Activated CD8-positive, alpha-beta T cell treated with anti-CD3 and anti-CD28 coated beads, Interleukin-2, amount 10 ng/mL, durations not matched to agents 7 days and 5 days (primary cell): ENCODE measurements at regions not wholly inside any gene's neighbourhood (a gene's known extent, or its start where the extent isn't known, plus 50 kb on each side); places are given as distances from the start of the nearest gene placed in this dataset.
A peak's percentile ranks its signal among the peaks of the same experiment; 100 is the strongest.
"Not testable (repeated sequence)": the region's sequence is repeated elsewhere in the genome, so short reads cannot be mapped to it uniquely, and the experiment has no call there.

Experiments used
- ATAC-seq: fragments of 150-1000 bp; cut with Tn5 transposase; one replicate; pipeline ENCODE4 v1.10.0; 2021; ENCODE audit warnings: moderate library complexity
- CTCF ChIA-PET: fragments of 350-600 bp; sonication (Branson Sonifier 250); formaldehyde crosslinking; loops from one replicate; lab custom pipeline; 2021; ENCODE audit warnings: antibody characterized with exemption; lab: Charles Lee
- POLR2A ChIA-PET: fragments of 350-600 bp; sonication (Branson Sonifier 250); formaldehyde crosslinking; loops from one replicate; lab custom pipeline; 2021; ENCODE audit warnings: antibody characterized with exemption; lab: Charles Lee
- DNase-seq: peaks from one replicate; pipeline ENCODE4 v3.0.0-alpha.2; 2020
- H3K27ac Mint-ChIP-seq: one replicate; pipeline ENCODE4 v1.8.0; 2021; ENCODE audit warnings: mild to moderate bottlenecking, mixed read lengths
- H3K27me3 Mint-ChIP-seq: one replicate; pipeline ENCODE4 v1.8.0; 2021; ENCODE audit warnings: low read depth, mixed read lengths
- H3K36me3 Mint-ChIP-seq: one replicate; pipeline ENCODE4 v1.8.0; 2021; ENCODE audit warnings: low read depth, mixed read lengths
- H3K4me1 Mint-ChIP-seq: one replicate; pipeline ENCODE4 v1.8.0; 2021; ENCODE audit warnings: low read depth, mixed read lengths
- H3K4me3 Mint-ChIP-seq: one replicate; pipeline ENCODE4 v1.8.0; 2021; ENCODE audit warnings: mild to moderate bottlenecking, mixed read lengths
- H3K9me3 Mint-ChIP-seq: one replicate; pipeline ENCODE4 v1.8.0; 2022; ENCODE audit warnings: mixed read lengths; ENCODE audit not compliant: insufficient read depth

DNA sequence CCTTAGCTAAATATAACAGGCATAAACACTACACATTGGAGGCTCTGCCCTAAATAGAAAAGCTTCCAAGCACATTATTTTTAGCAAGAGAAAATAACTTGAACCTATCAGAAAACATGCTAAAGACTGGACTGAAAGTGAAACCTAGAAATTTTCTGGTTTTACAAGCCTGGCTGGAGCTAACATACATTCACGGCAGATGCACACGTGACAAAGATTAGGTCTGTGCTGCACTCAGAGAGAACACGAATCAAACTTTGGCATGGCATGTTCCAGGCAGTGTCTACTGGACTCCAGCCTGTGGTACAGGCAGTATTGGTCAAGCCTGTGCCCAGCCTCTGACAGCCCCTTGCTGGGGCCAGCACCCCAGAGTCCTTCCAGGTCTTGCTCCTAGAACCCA is 94.1 kb upstream of the PCBD1 start:
- H3K36me3 Mint-ChIP-seq: no peaks in the 10 kb centered on the region
- ATAC-seq (peak; percentile 77), DNase-seq (peak; percentile 35)
- peak overlapping the region; percentile 17 for H3K4me3 Mint-ChIP-seq
- H3K27ac Mint-ChIP-seq: peak overlapping the region; percentile 77
- H3K4me1 Mint-ChIP-seq: peaks cover 44% of the 10 kb centered on the region
- ChIA-PET POLR2A (no interaction called here), CTCF (interaction anchor here (1.0 kb wide), 1 partner anchor 14 kb away, joined by 3 read pairs; no protein-coding TSS in a partner anchor)
- no peaks in the 10 kb centered on the region for H3K27me3 Mint-ChIP-seq
- no peaks in the 10 kb centered on the region for H3K9me3 Mint-ChIP-seq

DNA sequence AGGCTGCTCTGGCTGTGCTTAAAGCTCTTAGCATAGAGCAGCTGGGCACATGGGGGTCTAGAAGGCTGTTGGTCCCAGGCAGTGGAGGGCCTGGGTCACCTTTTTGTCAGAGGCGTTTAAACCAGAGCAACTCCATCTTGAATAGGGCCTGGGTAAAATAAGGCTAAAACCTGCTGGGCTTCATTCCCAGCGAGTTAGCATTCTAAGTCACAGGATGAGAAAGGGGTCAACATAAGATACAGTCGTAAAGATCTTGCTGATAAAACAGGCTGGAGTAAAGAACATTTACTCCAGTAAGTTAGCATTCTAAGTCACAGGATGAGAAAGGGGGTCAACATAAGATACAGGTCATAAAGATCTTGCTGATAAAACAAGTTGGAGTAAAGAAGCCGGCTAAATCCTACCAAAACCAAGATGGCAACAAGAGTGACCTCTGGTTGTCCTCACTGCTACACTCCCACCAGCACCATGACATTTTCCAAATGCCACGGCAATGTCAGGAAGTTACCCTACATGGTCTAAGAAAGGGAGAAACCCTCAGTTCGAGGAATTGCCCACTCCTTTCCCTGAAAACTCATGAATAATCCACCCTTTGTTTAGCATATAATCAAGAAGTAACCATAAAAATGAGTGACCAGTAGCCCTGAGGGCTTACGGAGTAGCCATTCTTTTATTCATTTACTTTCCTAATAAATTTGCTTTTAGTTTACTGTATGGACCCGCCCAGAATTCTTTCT is 96.8 kb upstream of the PCBD1 start:
- no peak overlapping the region for H3K4me3 Mint-ChIP-seq
- H3K4me1 Mint-ChIP-seq: peaks cover 44% of the 10 kb centered on the region
- DNase-seq (no peak), ATAC-seq (no peak)
- H3K9me3 Mint-ChIP-seq: no peaks in the 10 kb centered on the region
- no peaks in the 10 kb centered on the region for H3K36me3 Mint-ChIP-seq
- no peaks in the 10 kb centered on the region for H3K27me3 Mint-ChIP-seq
- CTCF ChIA-PET: no interaction called here
- H3K27ac Mint-ChIP-seq: peak overlapping the region; percentile 58
- POLR2A ChIA-PET: no interaction called here

DNA sequence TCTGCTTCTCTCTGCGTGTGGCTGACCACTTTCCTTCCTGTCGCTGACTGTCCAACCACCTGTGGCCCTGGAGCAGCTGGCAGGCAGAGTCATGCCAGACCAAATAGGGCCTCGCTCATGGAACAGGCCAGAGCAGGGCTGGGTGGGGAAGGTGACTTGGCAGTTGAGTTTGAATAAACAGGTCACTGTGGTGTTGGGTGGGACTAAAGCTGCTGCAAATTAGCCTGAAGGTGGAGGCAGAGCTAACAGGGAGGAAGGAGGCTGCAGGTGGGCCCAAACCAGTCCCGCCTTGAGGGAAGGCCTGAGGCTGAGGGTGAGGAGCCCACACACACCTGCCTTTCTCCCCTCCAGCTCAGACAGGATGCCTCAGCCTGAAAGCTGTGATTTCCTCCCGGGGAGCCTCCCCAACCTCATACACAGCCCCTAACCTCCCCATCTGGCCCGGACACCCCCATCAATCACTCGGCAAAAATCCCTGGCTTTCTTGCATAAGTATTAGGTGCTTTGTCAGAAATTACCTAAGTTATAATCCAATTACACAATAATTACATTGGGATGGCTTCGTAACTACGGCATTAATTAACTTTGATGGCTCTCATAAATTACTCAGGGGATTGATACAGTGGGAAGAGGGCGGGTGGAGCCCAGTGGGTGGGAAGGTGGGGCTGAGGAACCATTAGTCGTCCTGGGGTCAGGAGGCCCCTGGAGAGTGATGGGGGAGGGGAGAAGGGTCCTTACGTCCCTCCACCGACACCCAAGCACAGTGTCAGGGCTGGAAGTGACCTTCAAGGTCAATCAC is 97.7 kb upstream of the PCBD1 start:
- Mint-ChIP-seq H3K27me3 (no peaks in the 10 kb centered on the region), H3K4me1 (peaks cover 44% of the 10 kb centered on the region), H3K36me3 (no peaks in the 10 kb centered on the region), H3K4me3 (no peak overlapping the region), H3K27ac (peak overlapping the region; percentile 58), H3K9me3 (no peaks in the 10 kb centered on the region)
- ATAC-seq (peak; percentile 59), DNase-seq (peak; percentile 64)
- POLR2A ChIA-PET: no interaction called here
- CTCF ChIA-PET: no interaction called here

DNA sequence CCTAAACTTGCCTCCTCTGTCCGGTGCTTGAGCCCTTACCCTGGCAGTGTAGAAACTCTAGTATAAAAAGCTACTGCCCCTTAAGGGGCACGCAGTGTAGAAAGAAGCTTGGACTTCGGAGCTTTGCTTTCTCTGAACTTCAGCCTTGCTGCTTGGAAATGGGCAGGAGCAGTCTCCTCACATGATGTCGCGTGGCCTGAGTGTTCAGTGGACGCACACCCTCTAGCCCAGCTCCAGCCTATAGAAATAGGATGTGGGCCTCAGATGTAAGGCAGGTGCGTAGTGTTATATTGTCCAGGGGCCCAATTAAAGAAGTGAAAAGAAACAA is 98.2 kb upstream of the PCBD1 start:
- ChIA-PET CTCF (no interaction called here), POLR2A (no interaction called here)
- H3K4me3 Mint-ChIP-seq: no peak overlapping the region
- H3K9me3 Mint-ChIP-seq: no peaks in the 10 kb centered on the region
- ATAC-seq: no peak
- H3K27ac Mint-ChIP-seq: peak overlapping the region; percentile 58
- no peaks in the 10 kb centered on the region for H3K36me3 Mint-ChIP-seq
- no peak for DNase-seq
- H3K4me1 Mint-ChIP-seq: peaks cover 41% of the 10 kb centered on the region
- no peaks in the 10 kb centered on the region for H3K27me3 Mint-ChIP-seq

DNA sequence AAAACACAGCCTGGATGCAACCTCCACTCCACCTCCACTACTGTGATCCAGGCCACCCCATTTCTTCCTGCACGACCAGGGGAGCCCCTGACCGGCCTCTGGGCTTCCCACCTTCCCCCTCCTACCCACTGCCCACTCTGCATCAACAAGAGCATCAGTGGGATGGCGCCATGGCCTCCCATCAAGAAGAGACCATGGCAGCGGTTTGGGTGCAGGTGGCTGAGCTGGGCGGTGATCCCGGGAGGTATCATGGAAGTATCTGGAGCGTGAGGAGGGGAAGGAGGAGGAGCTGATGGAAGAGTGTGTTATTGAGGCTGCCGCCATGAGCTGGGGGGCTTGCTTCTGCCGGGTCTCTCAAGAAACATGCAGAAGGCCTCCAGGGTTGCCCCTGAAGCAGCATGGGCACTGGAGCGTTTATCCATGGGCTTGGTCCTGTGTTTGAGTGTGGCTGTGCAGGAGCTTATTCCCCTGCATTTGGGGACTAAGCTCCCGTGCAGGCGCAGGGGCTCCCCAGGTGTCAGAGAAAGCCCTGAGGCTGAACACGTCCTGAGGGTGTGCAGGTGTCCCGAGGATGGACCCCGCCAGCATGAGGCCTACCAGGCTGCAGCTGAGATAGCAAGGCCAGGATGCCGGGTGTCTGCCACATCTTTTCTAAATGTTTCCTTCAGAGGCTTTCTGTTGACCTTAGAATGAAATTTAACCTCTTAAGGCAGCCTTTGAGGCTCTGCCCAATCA is 99.2 kb upstream of the PCBD1 start:
- no peak for ATAC-seq
- peaks cover 31% of the 10 kb centered on the region for H3K4me1 Mint-ChIP-seq
- H3K27me3 Mint-ChIP-seq: no peaks in the 10 kb centered on the region
- no peaks in the 10 kb centered on the region for H3K9me3 Mint-ChIP-seq
- H3K27ac Mint-ChIP-seq: no peak overlapping the region
- CTCF ChIA-PET: interaction anchor here (1.0 kb wide), 1 partner anchor 65 kb away, joined by 3 read pairs; no protein-coding TSS in a partner anchor
- H3K4me3 Mint-ChIP-seq: no peak overlapping the region
- POLR2A ChIA-PET: no interaction called here
- DNase-seq: no peak
- no peaks in the 10 kb centered on the region for H3K36me3 Mint-ChIP-seq

DNA sequence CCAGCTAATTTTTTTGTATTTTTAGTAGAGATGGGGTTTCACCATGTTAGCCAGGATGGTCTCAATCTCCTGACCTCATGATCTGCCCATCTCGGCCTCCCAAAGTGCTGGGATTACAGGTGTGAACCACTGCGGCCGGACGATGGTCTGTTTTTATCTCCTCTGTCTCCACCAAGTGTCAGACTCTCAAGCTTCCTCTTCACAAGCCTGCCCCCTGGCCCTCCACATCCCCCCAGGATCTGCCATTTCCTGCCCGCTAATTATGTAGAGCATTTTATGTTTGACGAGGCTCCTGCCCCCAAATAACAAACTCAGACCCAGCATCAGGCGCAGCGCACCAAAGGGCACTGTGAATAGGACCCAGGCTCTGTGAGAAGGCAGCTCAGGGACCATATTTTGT is 101.8 kb upstream of the PCBD1 start:
- DNase-seq, CTCF ChIA-PET, H3K36me3 Mint-ChIP-seq, POLR2A ChIA-PET, H3K4me3 Mint-ChIP-seq, H3K27me3 Mint-ChIP-seq, ATAC-seq, H3K9me3 Mint-ChIP-seq, H3K27ac Mint-ChIP-seq: not testable (repeated sequence)
- peaks cover 16% of the 10 kb centered on the region for H3K4me1 Mint-ChIP-seq

DNA sequence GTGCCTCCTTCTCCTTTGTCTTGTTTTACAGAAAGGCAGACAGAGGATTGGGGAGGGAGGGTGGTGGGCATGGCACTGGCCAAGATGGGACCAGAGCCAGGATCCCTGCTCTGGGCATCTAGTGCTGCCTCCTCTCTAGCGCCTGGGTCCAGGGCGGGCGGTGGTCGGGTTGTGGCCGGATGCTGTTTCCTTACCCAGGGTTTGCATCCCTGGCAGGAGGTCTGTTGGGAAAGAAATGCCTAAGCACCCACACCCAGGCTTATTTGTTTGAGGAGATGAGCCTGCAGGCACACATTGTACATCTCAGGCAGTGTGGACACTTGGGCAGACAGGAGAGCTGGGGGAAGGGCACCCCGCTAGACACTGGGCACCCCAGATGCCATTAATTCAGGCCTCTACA is 102.3 kb upstream of the PCBD1 start:
- CTCF ChIA-PET: no interaction called here
- POLR2A ChIA-PET: no interaction called here
- Mint-ChIP-seq H3K4me3 (no peak overlapping the region), H3K27ac (no peak overlapping the region), H3K9me3 (no peaks in the 10 kb centered on the region), H3K4me1 (peaks cover 10% of the 10 kb centered on the region), H3K36me3 (no peaks in the 10 kb centered on the region), H3K27me3 (peaks cover 2% of the 10 kb centered on the region)
- no peak for ATAC-seq
- no peak for DNase-seq

DNA sequence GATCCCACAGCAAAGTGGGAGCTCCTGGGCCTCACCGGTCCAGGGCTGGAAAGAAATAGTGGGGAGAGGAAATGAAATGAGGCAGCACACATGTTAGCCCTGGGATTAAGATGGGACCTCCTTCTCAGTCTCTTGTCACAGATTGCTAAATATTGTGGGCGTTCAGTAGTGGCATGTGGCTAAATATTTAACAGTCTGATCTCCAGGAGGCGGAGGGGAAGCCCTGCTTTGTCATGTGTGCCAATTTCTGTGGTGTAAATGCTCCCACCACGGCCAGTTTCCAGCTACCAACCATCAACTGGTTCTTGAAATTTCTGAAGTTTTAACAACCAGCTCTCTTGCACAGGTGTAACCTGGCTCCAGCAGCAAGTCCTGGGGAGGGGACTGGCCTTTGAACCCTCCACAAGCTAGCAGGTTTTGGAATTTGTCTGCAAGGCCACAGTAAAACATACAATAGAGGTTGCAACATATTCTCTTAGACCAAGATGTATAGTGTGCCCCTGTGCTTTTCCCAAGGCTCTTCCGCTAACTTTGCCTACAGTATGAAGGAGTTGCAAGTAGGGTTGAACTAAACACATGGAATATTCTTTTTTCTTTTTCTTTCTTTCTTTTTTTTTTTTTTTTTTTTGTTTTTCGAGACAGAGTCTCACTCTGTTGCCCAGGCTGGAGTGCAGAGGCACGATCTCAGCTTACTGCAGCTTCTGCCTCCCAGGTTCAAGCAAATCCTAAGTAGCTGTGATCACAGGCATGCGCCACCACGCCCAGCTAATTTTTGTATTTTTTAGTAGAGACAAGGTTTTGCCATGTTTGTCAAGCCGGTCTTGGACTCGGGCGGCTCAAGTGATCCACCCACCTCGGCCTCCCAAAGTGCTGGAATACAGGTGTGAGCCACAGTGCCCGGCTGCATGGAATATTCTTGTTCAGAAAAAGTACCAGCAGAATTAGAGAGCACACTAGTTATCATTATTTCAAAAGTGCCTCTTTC is 103.1 kb upstream of the PCBD1 start:
- H3K27me3 Mint-ChIP-seq: peaks cover 4% of the 10 kb centered on the region
- POLR2A ChIA-PET: no interaction called here

DNA sequence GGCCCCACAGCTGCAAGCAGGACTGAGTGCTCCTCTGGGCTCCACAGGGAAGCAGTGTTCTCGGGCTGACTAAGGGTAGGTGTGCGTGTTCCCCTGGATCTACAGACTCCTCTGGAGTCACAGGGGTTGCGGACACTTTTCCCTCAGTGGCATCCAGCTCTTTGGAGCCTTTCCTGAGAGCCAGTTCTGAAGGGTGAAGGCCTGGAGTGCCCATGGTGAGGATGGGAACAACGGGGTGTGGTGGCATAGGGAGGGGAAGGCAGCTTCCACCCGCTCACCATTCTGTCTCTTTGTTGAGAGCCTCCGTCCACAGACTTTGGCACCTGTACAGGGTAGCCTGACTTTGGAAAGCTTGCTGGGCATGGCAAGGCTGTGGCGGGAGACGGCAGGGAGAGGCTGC is 104.1 kb upstream of the PCBD1 start:
- no peak overlapping the region for H3K4me3 Mint-ChIP-seq
- POLR2A ChIA-PET: no interaction called here
- no peak overlapping the region for H3K27ac Mint-ChIP-seq
- no peaks in the 10 kb centered on the region for H3K4me1 Mint-ChIP-seq
- no peaks in the 10 kb centered on the region for H3K36me3 Mint-ChIP-seq
- CTCF ChIA-PET: no interaction called here
- H3K9me3 Mint-ChIP-seq: no peaks in the 10 kb centered on the region
- DNase-seq (no peak), ATAC-seq (no peak)
- peaks cover 6% of the 10 kb centered on the region for H3K27me3 Mint-ChIP-seq

More for the DNA sequence above, 103.1 kb upstream of the PCBD1 start:
- Mint-ChIP-seq H3K4me3 (no peak overlapping the region), H3K36me3 (no peaks in the 10 kb centered on the region), H3K4me1 (peaks cover 3% of the 10 kb centered on the region), H3K27ac (no peak overlapping the region), H3K9me3 (no peaks in the 10 kb centered on the region)
- no peak for DNase-seq
- CTCF ChIA-PET: no interaction called here
- no peak for ATAC-seq

DNA sequence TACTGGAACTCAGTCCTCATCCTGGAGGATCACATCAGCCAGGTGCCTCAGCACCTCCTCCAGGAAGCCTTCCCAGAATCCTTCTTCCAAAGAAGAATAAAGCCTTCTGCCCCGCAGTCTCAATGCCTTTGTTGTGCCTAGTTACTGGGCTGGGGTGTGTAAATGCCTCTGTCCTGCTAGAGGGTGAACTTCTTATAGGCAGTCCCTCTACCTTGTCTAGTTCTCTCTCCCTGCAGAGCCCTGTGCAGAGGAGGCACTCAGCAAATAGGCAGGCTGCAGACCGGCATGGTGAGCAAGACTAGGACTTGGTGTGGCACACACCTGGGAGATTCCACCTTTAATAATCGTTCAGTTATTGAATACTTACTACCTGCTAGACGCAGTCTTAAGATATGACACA is 104.7 kb upstream of the PCBD1 start:
- H3K27ac Mint-ChIP-seq: no peak overlapping the region
- H3K27me3 Mint-ChIP-seq: peaks cover 6% of the 10 kb centered on the region
- H3K36me3 Mint-ChIP-seq: no peaks in the 10 kb centered on the region
- H3K4me1 Mint-ChIP-seq: no peaks in the 10 kb centered on the region
- ChIA-PET POLR2A (no interaction called here), CTCF (no interaction called here)
- DNase-seq: no peak
- no peak for ATAC-seq
- H3K9me3 Mint-ChIP-seq: no peaks in the 10 kb centered on the region
- H3K4me3 Mint-ChIP-seq: no peak overlapping the region

DNA sequence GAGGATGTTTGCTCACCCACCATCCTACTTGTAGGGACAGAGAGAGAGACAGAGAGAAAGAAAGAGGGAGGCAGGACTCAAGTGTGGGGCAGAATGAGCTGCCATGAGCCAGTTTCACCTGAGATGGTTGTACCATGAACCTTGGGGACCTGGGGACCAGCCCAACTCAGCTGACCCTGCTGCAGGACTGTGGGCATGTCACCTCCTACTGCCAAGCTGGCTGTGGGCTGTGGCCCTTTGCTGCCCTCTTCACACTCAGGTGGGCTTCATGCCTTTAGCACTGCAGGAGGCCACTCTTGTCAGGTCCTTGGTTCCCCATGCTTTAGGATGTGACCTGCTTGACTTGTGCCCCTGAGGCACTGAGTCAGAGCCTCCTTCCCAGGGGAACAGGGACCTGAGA is 108.2 kb upstream of the PCBD1 start:
- Mint-ChIP-seq H3K27ac (no peak overlapping the region), H3K36me3 (no peaks in the 10 kb centered on the region), H3K9me3 (no peaks in the 10 kb centered on the region), H3K4me3 (no peak overlapping the region), H3K27me3 (peaks cover 20% of the 10 kb centered on the region), H3K4me1 (no peaks in the 10 kb centered on the region)
- no peak for DNase-seq
- no peak for ATAC-seq
- POLR2A ChIA-PET: no interaction called here
- CTCF ChIA-PET: interaction anchor here (0.9 kb wide), 1 partner anchor 14 kb away, joined by 3 read pairs; no protein-coding TSS in a partner anchor
